ENCODE measurements at regions not wholly inside any gene's neighbourhood (a gene's known extent, or its start where the extent isn't known, plus 50 kb on each side); places are given as distances from the start of the nearest gene placed in this dataset.

DNA sequence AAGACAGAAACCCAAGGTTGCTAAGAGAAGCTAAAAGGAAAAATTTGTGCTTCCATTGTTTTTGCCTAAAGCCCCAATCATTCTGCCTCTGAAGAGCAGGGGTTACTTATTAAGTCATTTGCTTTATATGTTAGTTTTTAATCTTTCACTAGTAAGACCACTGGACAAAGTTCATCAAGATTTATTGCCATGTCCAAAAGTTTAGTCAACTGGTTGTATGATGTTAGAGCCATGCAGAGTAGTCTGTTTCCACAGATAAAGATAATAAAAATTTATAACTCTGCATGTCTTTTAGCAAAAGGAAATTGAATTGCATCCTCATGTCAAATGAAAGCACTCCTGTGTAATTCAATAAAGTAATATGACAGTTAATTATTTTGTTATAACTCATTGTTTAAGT, 75.8 kb upstream of the PRKG2 start:
- Histone ChIP-seq H3K4me2 (ENCODE audit: low read length) (no peak overlapping the region), H3K9ac (ENCODE audit: low read length) (no peak overlapping the region), H3K79me2 (replicated peaks; ENCODE audit: insufficient read depth, low read length) (no peaks in the 10 kb centered on the region), H3K27me3 (ENCODE audit: insufficient read depth, low read depth, low read length) (no peaks in the 10 kb centered on the region), H3K36me3 (ENCODE audit: insufficient read depth, low read length) (no peaks in the 10 kb centered on the region), H2AFZ (ENCODE audit: low read depth, low read length) (no peak overlapping the region), H3K9me2 (ENCODE audit: insufficient read depth, low read length) (no peaks in the 10 kb centered on the region), H3F3A (ENCODE audit: insufficient read depth, low read length, poor library complexity, severe bottlenecking) (no peaks in the 10 kb centered on the region), H3K27ac (ENCODE audit: low read length) (no peak overlapping the region), H3K4me3 (ENCODE audit: low read length) (no peak overlapping the region), H4K20me1 (ENCODE audit: insufficient read depth) (no peaks in the 10 kb centered on the region), H3K9me3 (ENCODE audit: low read length) (no peaks in the 10 kb centered on the region)
- TF ChIP-seq MXI1 (conservative IDR thresholded peaks at IDR 0.05; ENCODE audit: poor library complexity, severe bottlenecking), result no peak
- TF ChIP-seq POLR2AphosphoS5 (IDR thresholded peaks at IDR 0.05), result no peak
- TF ChIP-seq CTCF (IDR thresholded peaks at IDR 0.05; ENCODE audit: poor library complexity, severe bottlenecking), result no peak
- no peak for TF ChIP-seq REST (IDR thresholded peaks at IDR 0.05; ENCODE audit: borderline replicate concordance)
- TF ChIP-seq RAD21 (conservative IDR thresholded peaks at IDR 0.05), result no peak
- TF ChIP-seq TAF1 (IDR thresholded peaks at IDR 0.05; ENCODE audit: low read depth), result no peak
- TF ChIP-seq EZH2 (IDR thresholded peaks at IDR 0.05; ENCODE audit: borderline replicate concordance, insufficient read depth, low read length, poor library complexity, severe bottlenecking), result no peak
- no peak for TF ChIP-seq EP300 (conservative IDR thresholded peaks at IDR 0.05; ENCODE audit: poor library complexity, severe bottlenecking)
- TF ChIP-seq SMC3 (conservative IDR thresholded peaks at IDR 0.05; ENCODE audit: poor library complexity), result no peak

DNA sequence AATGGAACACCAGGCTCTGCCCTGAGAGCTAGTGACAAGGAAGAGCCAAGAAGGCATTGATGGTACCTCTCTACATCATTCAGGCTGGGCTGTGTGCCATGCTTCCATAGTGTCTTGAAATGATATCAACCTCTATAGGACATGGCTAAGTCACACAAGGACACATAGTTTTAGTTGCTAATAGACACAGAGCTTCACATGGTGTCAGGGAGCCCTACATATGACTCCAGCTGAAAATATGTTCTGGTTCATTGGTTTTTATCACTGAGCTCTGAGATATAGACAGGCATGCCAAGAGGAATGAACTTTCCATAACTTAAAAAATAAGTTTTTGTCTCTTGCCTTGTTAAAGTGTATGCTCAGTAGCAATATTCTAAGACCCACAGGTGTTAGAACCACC, 72.1 kb upstream of the PRKG2 start:
- Histone ChIP-seq H3K9me3 (ENCODE audit: low read length) (no peaks in the 10 kb centered on the region), H2AFZ (ENCODE audit: low read depth, low read length) (no peak overlapping the region)

More for the DNA sequence above, 72.1 kb upstream of the PRKG2 start:
- H3K79me2 ChIP-seq (replicated peaks; ENCODE audit: insufficient read depth, low read length), result no peaks in the 10 kb centered on the region
- H3K36me3 ChIP-seq (ENCODE audit: insufficient read depth, low read length), result no peaks in the 10 kb centered on the region
- no peak overlapping the region for H3K4me3 ChIP-seq (ENCODE audit: low read length)
- H3K27me3 ChIP-seq (ENCODE audit: insufficient read depth, low read depth, low read length), result no peaks in the 10 kb centered on the region
- no peak overlapping the region for H3K4me2 ChIP-seq (ENCODE audit: low read length)
- H3K27ac ChIP-seq (ENCODE audit: low read length), result no peak overlapping the region
- H4K20me1 ChIP-seq (ENCODE audit: insufficient read depth), result no peaks in the 10 kb centered on the region
- no peak for TF ChIP-seq SMC3 (conservative IDR thresholded peaks at IDR 0.05; ENCODE audit: poor library complexity)
- no peak for TF ChIP-seq MXI1 (conservative IDR thresholded peaks at IDR 0.05; ENCODE audit: poor library complexity, severe bottlenecking)
- TF ChIP-seq EP300 (conservative IDR thresholded peaks at IDR 0.05; ENCODE audit: poor library complexity, severe bottlenecking), result no peak
- TF ChIP-seq RAD21 (conservative IDR thresholded peaks at IDR 0.05), result no peak
- no peak for TF ChIP-seq POLR2AphosphoS5 (IDR thresholded peaks at IDR 0.05)
- no peak for TF ChIP-seq TAF1 (IDR thresholded peaks at IDR 0.05; ENCODE audit: low read depth)
- TF ChIP-seq EZH2 (IDR thresholded peaks at IDR 0.05; ENCODE audit: borderline replicate concordance, insufficient read depth, low read length, poor library complexity, severe bottlenecking), result no peak
- TF ChIP-seq REST (IDR thresholded peaks at IDR 0.05; ENCODE audit: borderline replicate concordance), result no peak
- no peaks in the 10 kb centered on the region for H3K9me2 ChIP-seq (ENCODE audit: insufficient read depth, low read length)
- H3F3A ChIP-seq (ENCODE audit: insufficient read depth, low read length, poor library complexity, severe bottlenecking), result no peaks in the 10 kb centered on the region
- H3K9ac ChIP-seq (ENCODE audit: low read length), result no peak overlapping the region

Data from neural cell (in vitro differentiated cells).